ENCODE measurements at regions not wholly inside any gene's neighbourhood (a gene's known extent, or its start where the extent isn't known, plus 50 kb on each side); places are given as distances from the start of the nearest gene placed in this dataset.
A peak's percentile ranks its signal among the peaks of the same experiment; 100 is the strongest.

DNA sequence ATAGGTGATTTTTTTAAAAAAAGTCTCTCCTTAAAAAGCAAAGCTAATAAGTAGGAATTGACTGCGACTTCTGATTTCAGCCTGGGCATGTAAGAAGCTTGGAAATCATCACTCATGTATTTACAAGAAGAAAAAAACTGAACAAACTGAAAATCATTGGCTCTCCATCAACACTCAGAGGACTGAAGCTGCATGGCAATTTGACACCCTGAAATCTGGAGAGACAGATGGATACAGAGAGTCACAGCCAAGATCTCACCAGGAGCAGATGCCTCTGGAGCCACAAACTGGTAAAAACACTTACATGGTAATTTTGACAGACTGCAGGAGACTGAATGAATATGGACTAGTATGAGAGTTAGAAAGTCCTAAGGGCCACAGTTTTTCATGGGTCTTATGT is 191.2 kb upstream of the TCF21 start:
- no peak for DNase-seq

- no peak for DNase-seq
Observed at GRCh38 chr6:133698272-133698671, 190.6 kb upstream of the TCF21 start.

DNA sequence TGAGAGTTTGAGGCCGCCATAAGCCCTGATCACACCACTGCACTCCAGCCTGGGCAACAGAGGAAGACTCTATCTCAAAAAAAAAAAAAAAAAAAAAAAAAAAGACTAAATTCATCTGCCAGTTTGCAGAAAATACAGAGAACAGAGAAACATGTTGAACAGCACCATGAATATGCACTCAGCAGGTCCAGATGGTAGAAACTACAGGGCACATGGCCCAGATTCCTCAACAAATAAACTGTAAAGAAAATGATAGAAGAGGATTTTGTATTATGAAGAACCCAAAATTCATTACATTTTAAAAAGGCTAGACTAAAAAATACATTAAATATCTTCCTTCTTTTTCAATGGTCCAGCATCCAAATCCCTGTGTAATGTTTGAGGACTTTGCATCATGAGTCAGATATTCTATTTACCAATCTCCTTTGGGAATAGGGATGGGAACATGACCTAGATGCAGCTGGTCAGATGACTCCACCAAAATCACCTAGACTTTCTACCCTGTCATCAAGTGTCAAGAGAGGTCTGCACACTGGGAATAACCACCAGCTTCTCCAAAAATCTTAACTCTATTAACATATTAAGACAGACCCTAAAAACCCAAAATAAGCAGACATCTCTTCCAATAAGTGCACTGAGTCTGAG is 189.1 kb upstream of the TCF21 start:
- DNase-seq = no peak

DNA sequence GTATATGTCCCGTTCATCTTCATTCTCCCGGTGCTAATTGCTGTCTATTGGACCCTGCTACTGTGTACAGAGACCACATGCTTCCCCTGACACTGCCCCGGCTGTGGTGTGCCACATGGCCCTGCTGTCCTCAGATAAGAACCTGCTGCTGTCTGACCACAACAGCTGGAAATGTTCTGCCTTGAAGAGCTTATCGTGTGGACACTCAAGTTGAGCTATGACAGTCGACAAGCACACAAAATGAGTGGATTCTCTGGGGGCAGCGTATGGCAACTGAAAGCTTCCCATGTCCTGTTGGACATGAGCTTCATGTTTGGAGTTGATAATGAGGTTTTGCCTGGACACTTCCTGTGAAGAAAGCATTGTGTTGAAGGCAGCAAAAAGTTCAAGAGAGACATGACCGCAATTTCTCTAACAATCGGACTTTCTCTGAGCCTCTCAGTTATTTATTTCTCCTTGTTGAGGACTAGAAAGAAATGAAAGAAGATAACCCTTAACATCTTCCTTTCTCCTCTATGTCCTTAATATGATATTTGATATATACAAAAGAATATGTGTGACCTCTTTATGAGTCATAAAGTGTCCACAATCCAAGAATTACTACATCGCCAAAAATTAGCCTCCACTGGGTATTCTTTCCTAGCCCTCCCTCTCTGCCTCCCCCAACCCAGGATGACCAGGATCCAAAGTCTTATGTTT is 187.1 kb upstream of the TCF21 start:
- DNase-seq = no peak

GRCh38 chr6:133704371-133704770 is 184.5 kb upstream of the TCF21 start:
- DNase-seq = no peak

- DNase-seq = no peak
Observed at GRCh38 chr6:133705066-133705465, 183.8 kb upstream of the TCF21 start.

- no peak for DNase-seq
Observed at GRCh38 chr6:133705731-133706130, 183.2 kb upstream of the TCF21 start.

DNA sequence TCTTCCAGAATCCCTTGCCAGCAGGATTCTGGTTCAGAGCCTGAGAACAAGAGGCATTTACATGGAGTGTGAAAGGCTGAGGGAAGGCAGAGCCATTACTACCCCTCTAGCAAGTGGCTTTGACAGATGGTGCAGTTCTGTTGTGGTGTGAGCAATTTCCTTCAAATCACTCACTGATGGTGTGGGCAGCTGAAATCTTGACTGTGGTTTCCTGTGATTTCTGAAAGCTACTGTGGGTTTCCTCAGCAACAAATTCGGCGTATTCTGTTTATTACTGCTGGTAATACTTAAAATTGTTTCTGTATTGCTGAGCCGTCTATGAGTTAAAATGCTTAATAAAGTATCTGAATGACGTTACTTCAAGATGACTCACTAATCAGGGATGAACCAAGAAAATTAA is 181.5 kb upstream of the TCF21 start:
- no peak for DNase-seq

- DNase-seq = peak in 1 of 2 experiments; percentile 3
Observed at GRCh38 chr6:133710826-133711225, 178.1 kb upstream of the TCF21 start.

DNA sequence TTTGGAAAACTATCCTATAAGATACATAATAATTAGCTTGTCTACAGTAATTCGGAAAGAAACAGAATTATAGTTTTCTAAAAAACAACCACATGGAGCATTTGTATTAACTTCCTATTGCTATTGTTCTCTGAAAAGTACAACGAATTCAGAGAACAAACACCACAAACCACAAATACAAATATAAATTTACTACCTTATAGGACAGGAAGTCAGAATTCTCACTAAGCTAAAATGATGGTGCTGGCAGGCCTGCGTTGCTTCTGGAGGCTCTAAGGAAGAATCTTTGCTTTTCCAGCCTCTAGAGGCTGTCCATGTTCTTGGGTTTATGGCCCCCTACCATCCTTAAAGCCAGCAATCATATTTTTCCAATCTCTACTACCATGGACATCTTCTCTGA is 173.6 kb upstream of the TCF21 start:
- DNase-seq = no peak

DNA sequence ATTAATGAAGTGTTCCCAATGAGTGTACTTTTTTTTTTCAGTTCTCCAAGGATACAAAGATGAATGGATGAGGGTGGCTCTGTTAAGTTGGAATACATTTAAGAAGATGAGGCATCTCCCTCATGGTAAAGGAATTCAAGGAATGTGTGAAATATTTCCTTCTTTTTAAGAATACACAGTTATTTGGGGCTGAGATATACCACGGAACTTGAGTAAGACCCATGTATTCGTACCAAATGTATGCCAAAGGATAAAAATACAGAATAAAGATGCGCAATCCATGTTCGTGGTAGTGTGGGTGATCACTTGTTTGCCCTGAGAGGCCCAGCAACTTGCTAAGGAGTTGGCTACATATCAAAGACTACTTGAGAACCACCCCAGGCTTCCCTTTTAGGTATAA is 164.2 kb upstream of the TCF21 start:
- DNase-seq = no peak

- no peak for DNase-seq
Observed at GRCh38 chr6:133726188-133726587, 162.7 kb upstream of the TCF21 start.

DNA sequence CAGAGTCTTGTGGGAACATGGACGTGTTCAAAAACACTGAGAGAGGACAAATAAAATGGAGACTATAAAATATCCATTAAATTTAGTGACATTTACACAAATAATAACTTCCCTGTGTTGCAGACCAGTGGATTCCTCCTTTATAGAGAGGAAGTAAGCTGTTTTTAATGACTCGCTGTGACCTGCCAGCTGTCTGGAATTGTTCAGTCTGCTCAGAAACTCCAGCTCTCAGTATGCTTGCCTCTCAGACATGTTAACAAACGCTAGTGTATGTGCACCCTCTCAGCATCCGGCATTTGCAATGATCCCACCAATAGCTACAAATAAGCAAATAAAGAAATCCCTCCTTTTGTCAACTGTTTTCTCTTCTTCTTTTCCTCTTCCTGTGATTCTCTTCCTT is 158.0 kb upstream of the TCF21 start:
- no peak for DNase-seq

DNA sequence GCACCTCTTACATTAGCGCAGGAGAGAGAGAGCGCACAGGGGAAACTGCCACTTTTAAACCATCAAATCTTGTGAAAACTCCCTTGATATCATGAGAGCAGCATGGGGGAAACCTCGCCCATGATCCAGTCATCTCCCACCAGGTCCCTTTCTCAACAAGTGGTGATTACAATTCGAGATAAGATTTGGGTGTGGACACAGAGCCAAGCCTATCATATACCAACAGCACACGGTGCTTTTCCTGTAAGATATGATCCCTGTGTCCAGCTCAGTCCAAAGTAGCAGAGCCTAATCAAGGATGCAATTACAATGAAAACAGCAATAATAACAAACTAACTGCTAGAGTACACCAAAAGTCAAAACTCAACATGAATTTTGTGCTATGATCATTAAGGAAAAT is 148.7 kb upstream of the TCF21 start:
- no peak for DNase-seq

DNA sequence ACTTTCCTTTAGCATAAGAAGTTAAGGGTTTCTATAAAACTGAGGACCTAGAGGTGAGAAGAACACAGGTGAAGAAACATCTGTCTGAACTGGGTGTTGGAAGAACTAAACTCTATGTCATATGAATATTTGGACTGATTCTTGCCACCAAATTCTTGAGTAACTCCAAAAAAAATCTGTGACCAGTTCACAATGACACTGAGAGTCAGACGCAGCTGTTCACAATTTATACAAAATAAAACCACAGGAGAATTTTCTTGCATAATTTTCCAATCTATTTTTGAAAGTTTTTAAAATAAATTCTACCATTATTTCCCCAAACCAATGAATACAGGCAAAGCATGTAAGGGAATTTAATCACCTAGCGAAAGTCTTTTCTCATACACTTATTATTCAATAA is 148.1 kb upstream of the TCF21 start:
- DNase-seq = no peak

GRCh38 chr6:133741375-133741861 is 147.5 kb upstream of the TCF21 start:
- no peak for DNase-seq

DNA sequence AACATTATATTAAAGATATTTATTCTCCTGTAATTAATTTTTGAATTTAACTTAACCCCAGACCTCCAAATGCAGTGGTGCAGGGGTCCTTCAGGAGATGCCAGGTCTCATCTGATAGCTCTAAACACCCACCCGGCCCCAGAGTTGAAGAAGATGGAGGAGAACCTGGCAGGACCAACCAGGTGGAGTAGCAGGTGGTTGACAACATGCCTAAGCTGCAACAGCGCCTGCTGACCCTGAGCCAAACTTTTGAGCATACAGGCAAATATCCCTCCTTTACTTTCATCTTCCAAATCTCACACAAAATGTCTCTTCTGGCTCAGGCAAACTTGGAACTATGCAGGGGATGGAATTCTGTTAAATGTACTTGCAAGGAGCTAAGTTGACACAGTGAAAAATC is 145.3 kb upstream of the TCF21 start:
- DNase-seq = no peak

DNA sequence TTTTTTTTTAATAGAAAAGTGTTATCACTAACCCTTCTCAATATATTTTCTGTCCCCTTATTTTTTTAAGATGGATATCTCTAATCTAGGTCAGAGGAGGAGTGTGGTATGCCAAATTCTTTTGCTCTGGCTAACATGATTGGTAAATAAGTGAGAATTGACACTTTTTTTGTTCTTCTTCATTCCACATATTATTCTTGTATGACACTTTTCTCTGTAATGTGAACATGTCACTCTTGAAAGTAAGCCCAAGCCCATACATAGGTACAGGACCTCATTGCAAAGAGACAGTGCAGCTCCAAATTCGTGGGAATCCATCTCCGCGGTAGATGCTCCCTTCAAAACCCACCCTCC is 142.5 kb upstream of the TCF21 start:
- no peak for DNase-seq

- DNase-seq = no peak
Observed at GRCh38 chr6:133748628-133749027, 140.3 kb upstream of the TCF21 start.

GRCh38 chr6:133749427-133749826 is 139.5 kb upstream of the TCF21 start:
- DNase-seq = no peak

GRCh38 chr6:133752129-133752528 is 136.8 kb upstream of the TCF21 start:
- no peak for DNase-seq

GRCh38 chr6:133753756-133754155 is 135.2 kb upstream of the TCF21 start:
- DNase-seq = no peak

DNA sequence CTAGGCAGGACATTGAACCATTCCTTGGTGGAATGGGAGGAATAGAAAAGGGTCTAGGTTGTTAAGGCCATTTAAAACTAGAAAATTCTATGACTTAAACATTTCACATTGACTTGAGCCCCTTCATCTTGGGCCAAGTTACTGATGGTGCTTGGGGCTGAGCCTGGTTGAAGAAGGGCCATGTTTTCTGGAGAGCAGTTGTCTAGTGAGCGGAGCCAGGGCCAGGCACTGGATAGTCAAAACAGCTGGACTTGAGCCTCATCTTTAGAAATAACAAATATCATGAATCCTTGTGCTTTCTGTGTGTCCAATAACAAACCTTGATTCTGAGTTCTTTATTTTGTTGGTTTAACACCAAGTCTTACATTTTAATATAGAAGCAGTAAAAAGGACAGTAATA is 134.6 kb upstream of the TCF21 start:
- no peak for DNase-seq

GRCh38 chr6:133756078-133756695 is 132.7 kb upstream of the TCF21 start:
- DNase-seq = no peak

GRCh38 chr6:133757335-133757734 is 131.6 kb upstream of the TCF21 start:
- DNase-seq = no peak

Measured in activated CD4-positive, alpha-beta T cell treated with anti-CD3 and anti-CD28 coated beads, Interleukin-2, amount 50 U/mL, for 48 hours (primary cell).